GM13976 (cell line): ENCODE measurements at regions not wholly inside any gene's neighbourhood (a gene's known extent, or its start where the extent isn't known, plus 50 kb on each side); places are given as distances from the start of the nearest gene placed in this dataset.

Experiments used
- DNase-seq: peaks from one replicate; pipeline ENCODE4 v3.0.0; 2012; ENCODE audit warnings: low spot score
- in situ Hi-C: fragments of 300-500 bp; cut with MboI; formaldehyde crosslinking; loops from one replicate; pipeline ENCODE4 v1.12.0; 2022; ENCODE audit warnings: low sequenced_read_pairs, mixed read lengths, inconsistent platforms; ENCODE audit not compliant: unreplicated experiment
- TF ChIP-seq, protein P1 (sequence below): IDR thresholded peaks from 2 replicates; pipeline ENCODE4 v1.5.1; 2012; ENCODE audit warnings: borderline replicate concordance, mild to moderate bottlenecking; ENCODE audit not compliant: insufficient read depth; ENCODE audit errors: extremely low read depth, missing control alignments, control extremely low read depth

DNA sequence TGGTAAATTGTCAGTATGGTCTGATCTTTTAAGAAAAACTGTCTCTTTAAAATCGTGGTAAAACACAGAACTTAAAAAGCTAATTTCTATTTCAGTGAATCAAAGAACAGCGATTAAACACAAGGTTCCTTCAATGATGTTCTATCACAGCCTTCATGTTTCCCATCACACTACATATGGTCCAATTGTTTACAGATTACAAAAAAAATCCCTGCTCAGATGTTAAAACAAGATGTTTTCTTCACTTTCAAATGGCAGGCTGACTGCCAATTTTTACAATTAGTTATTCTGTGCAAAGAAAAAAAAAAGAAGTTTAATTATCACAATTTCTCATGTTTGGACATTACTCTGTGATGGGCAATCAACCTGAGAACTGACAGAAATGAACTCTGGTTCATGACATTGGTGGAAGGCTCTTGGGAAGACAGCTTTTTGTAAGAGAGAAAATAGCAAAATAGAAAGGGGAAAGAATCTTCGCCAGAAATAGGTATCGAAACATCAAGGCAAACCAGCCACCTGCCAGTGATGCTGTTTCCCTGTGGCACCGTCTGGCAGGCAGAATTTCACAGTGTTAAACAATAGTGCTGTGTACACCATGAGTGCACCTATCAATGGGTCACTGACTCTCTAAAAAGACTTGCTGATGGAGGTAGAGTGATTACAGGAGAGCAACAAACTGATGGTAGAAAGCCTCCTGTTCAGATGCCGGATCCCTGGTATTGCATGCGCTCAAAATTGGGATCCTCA, 1020.0 kb upstream of the ARRDC3 start:
- TF ChIP-seq, protein P1, sequence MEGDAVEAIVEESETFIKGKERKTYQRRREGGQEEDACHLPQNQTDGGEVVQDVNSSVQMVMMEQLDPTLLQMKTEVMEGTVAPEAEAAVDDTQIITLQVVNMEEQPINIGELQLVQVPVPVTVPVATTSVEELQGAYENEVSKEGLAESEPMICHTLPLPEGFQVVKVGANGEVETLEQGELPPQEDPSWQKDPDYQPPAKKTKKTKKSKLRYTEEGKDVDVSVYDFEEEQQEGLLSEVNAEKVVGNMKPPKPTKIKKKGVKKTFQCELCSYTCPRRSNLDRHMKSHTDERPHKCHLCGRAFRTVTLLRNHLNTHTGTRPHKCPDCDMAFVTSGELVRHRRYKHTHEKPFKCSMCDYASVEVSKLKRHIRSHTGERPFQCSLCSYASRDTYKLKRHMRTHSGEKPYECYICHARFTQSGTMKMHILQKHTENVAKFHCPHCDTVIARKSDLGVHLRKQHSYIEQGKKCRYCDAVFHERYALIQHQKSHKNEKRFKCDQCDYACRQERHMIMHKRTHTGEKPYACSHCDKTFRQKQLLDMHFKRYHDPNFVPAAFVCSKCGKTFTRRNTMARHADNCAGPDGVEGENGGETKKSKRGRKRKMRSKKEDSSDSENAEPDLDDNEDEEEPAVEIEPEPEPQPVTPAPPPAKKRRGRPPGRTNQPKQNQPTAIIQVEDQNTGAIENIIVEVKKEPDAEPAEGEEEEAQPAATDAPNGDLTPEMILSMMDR, result no peak
- in situ Hi-C loops, result no loop called here
- no peak for DNase-seq

DNA sequence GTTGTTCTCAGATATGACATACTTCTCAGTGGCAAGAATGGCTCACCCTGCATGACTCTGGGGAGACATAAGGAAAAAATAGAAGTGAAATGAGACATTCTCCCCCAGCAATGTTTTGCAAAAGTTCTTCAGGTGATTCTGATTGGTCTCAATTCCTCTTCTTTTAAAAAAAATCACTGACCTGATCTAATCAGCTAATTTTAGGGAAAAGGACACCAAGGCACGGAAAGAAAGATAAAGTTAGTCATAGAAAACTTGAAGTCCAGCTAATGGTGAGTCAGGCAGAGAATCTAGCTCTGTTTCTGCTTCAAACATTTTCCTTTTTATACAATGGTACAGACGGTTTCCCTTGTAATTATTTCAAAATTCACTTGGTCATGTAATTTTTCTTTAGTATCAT, 1018.9 kb upstream of the ARRDC3 start:
- in situ Hi-C loops, result no loop called here
- TF ChIP-seq, protein P1, result no peak

DNA sequence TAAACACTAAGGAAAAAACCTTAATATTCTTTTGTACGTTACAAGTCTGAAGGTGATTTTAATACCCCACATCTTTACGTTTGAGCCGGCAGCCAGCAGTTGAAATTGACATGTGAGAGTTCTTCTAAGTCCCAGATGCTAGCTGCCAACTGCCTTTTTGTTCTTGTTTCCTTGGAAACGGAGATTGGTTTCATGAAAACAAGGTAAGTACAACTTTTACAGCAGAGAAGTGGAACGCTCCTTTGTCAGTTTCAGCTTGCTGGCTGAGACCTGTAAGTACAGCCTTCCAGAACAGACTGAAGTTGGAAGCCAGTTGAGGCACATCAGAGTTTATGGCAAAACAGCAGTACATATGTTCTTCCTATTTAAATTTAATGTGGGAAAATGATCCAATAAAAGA, 1018.4 kb upstream of the ARRDC3 start:
- no peak for DNase-seq
- in situ Hi-C loops, result no loop called here
- TF ChIP-seq, protein P1, result no peak

More for the DNA sequence above, 1018.9 kb upstream of the ARRDC3 start:
- no peak for DNase-seq

DNA sequence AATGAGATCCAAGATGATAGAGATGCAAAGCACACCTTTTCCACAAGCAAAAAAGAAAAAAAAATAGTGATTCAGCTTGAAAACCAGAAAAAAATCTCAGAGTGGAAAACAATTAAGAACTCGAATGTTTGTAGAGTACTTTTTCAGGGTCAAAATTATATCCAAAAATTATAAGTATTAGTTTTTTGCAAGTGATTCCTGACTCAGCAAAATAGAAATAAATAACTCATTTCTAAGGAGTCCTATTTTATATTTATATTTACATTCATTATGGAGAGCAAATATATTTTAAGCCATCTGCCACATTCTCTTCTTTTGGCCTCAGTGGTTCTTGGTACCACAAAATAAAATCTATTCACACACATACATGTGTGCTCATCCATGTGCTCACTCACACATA, 1011.8 kb upstream of the ARRDC3 start:
- TF ChIP-seq, protein P1, result no peak
- in situ Hi-C loops, result no loop called here

DNA sequence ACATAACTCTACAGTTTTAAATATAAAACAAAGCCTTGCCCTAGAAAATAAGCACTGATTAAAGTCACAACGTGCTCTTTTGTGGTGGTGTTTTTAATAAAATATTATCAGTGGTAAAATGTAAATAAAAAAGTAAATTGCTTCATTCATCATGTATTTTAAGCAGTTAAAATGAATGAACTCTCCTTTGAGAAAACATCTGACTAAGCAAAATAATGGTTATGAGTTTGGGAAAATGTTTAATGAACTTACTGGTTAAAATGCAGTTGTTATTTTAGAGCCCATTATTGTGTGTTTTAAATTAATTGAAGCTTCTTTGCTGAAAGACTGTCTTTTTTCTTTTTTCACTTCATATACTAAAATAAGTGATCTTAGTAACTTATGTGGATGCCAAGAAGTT, 1007.5 kb upstream of the ARRDC3 start:
- in situ Hi-C loops, result no loop called here
- TF ChIP-seq, protein P1, result no peak

More for the DNA sequence above, 1011.8 kb upstream of the ARRDC3 start:
- no peak for DNase-seq

GRCh38 chr5:92380069-92380770, 997.1 kb upstream of the ARRDC3 start:
- in situ Hi-C loops, result no loop called here
- TF ChIP-seq, protein P1, result no peak

More for the DNA sequence above, 1007.5 kb upstream of the ARRDC3 start:
- DNase-seq, result no peak

More at GRCh38 chr5:92380069-92380770, 997.1 kb upstream of the ARRDC3 start:
- no peak for DNase-seq
